OCI-LY1 (cell line): ENCODE measurements at regions not wholly inside any gene's neighbourhood (a gene's known extent, or its start where the extent isn't known, plus 50 kb on each side); places are given as distances from the start of the nearest gene placed in this dataset.

ENCODE experiments used
- H2AFZ ChIP-seq: fragments of 200-600 bp; sonication (generic), shearing (Covaris generic); 2 replicates; pipeline ENCODE4 v1.6.0; 2014; ENCODE audit warnings: antibody characterized with exemption, mild to moderate bottlenecking, low read length
- H3F3A ChIP-seq: fragments of 200-600 bp; sonication (generic), shearing (Covaris generic); 2 replicates; pipeline ENCODE4 v1.6.0; 2014; ENCODE audit warnings: mild to moderate bottlenecking, antibody characterized with exemption, low read length, moderate library complexity; ENCODE audit not compliant: insufficient read depth
- H3K27ac ChIP-seq: fragments of 200-600 bp; sonication (generic); 2 replicates; pipeline ENCODE4 v1.5.1; 2014; ENCODE audit warnings: low read length, mixed run types, mild to moderate bottlenecking, low read depth; ENCODE audit not compliant: poor library complexity, severe bottlenecking
- H3K27me3 ChIP-seq: fragments of 200-600 bp; sonication (generic); 2 replicates; pipeline ENCODE4 v1.6.0; 2014; ENCODE audit warnings: antibody characterized with exemption, mild to moderate bottlenecking, low read length, moderate library complexity; ENCODE audit not compliant: insufficient read depth
- H3K36me3 ChIP-seq: fragments of 200-600 bp; sonication (generic); 2 replicates; pipeline ENCODE4 v1.6.1; 2014; ENCODE audit warnings: mild to moderate bottlenecking, antibody characterized with exemption, low read length, moderate library complexity, mixed read lengths; ENCODE audit not compliant: insufficient read depth
- H3K4me1 ChIP-seq: fragments of 200-600 bp; sonication (generic); 2 replicates; pipeline ENCODE4 v1.5.1; 2014; ENCODE audit warnings: mild to moderate bottlenecking, low read length, moderate library complexity; ENCODE audit not compliant: insufficient read depth, severe bottlenecking
- H3K4me2 ChIP-seq: fragments of 200-600 bp; sonication (generic), shearing (Covaris generic); 2 replicates; pipeline ENCODE4 v1.6.1; 2014; ENCODE audit warnings: low read length
- H3K4me3 ChIP-seq: fragments of 200-600 bp; sonication (generic); 2 replicates; pipeline ENCODE4 v1.5.1; 2014; ENCODE audit warnings: low read length, low read depth, mild to moderate bottlenecking, mixed read lengths; ENCODE audit not compliant: poor library complexity, severe bottlenecking
- H3K79me2 ChIP-seq: fragments of 200-600 bp; shearing (Covaris generic); 2 replicates; pipeline ENCODE4 v1.6.1; 2016; ENCODE audit warnings: mixed run types, low read length, mixed read lengths; ENCODE audit not compliant: insufficient read depth
- H3K9ac ChIP-seq: fragments of 200-600 bp; sonication (generic), shearing (Covaris generic); 2 replicates; pipeline ENCODE4 v1.6.1; 2014; ENCODE audit warnings: mild to moderate bottlenecking, low read length, mixed read lengths
- H3K9me2 ChIP-seq: fragments of 200-600 bp; sonication (generic), shearing (Covaris generic); 2 replicates; pipeline ENCODE4 v1.6.1; 2014; ENCODE audit warnings: low read depth, mild to moderate bottlenecking, low read length, mixed read lengths
- H3K9me3 ChIP-seq: fragments of 200-600 bp; shearing (Covaris generic); 2 replicates; pipeline ENCODE4 v1.6.1; 2014; ENCODE audit warnings: low read length, mixed read lengths
- H4K20me1 ChIP-seq: fragments of 200-600 bp; sonication (generic), shearing (Covaris generic); 2 replicates; pipeline ENCODE4 v1.6.0; 2016; ENCODE audit warnings: mild to moderate bottlenecking, low read length; ENCODE audit not compliant: insufficient read depth
- EZH2 ChIP-seq: fragments of 200-600 bp; sonication (generic), shearing (Covaris generic); IDR thresholded peaks from 2 replicates; pipeline ENCODE4 v1.8.0; 2017; ENCODE audit warnings: borderline replicate concordance, mixed run types, mild to moderate bottlenecking, antibody characterized with exemption, low read length, moderate library complexity, mixed read lengths
- TF ChIP-seq, protein P1 (sequence below): fragments of 200-600 bp; sonication (generic), shearing (Covaris generic); IDR thresholded peaks from 2 replicates; pipeline ENCODE4 v1.5.1; 2017; ENCODE audit warnings: mild to moderate bottlenecking, antibody characterized with exemption, low read length, moderate library complexity, mixed read lengths

DNA sequence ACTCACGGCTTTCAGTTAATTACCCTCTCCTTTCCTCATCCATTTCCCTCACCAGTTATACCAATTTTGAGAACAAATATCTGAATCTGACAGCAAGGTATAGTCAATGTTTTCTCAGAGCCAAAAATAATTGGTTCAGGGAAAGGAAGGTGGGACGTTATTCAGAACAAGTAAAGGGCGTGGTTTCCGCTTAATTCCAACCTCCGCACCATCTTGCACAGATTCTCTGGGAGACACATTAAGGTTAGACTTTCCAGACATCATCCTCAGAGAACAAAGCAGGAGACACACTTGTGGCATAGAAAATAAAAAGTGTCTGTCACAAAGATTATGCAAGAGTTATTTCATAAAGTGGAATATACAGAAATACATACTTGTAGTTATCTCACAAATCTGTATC lies 441.2 kb downstream of the IRX1 start:
- H3K9me2 ChIP-seq = no peaks in the 10 kb centered on the region
- no peak overlapping the region for H3K4me3 ChIP-seq
- no peaks in the 10 kb centered on the region for H3K36me3 ChIP-seq
- no peak overlapping the region for H3K27ac ChIP-seq
- H3K9ac ChIP-seq = no peak overlapping the region
- H3K9me3 ChIP-seq = no peaks in the 10 kb centered on the region
- H3K27me3 ChIP-seq = no peaks in the 10 kb centered on the region
- no peaks in the 10 kb centered on the region for H3F3A ChIP-seq
- no peak overlapping the region for H2AFZ ChIP-seq
- no peak overlapping the region for H3K4me2 ChIP-seq
- H3K79me2 ChIP-seq = no peaks in the 10 kb centered on the region
- H4K20me1 ChIP-seq = no peaks in the 10 kb centered on the region
- H3K4me1 ChIP-seq = no peaks in the 10 kb centered on the region
- TF ChIP-seq, protein P1, sequence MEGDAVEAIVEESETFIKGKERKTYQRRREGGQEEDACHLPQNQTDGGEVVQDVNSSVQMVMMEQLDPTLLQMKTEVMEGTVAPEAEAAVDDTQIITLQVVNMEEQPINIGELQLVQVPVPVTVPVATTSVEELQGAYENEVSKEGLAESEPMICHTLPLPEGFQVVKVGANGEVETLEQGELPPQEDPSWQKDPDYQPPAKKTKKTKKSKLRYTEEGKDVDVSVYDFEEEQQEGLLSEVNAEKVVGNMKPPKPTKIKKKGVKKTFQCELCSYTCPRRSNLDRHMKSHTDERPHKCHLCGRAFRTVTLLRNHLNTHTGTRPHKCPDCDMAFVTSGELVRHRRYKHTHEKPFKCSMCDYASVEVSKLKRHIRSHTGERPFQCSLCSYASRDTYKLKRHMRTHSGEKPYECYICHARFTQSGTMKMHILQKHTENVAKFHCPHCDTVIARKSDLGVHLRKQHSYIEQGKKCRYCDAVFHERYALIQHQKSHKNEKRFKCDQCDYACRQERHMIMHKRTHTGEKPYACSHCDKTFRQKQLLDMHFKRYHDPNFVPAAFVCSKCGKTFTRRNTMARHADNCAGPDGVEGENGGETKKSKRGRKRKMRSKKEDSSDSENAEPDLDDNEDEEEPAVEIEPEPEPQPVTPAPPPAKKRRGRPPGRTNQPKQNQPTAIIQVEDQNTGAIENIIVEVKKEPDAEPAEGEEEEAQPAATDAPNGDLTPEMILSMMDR = no peak
- TF ChIP-seq EZH2 = no peak

- Histone ChIP-seq H3K4me2 (no peak overlapping the region), H3F3A (no peaks in the 10 kb centered on the region), H3K9me2 (no peaks in the 10 kb centered on the region), H3K27ac (no peak overlapping the region), H3K4me1 (no peaks in the 10 kb centered on the region), H2AFZ (no peak overlapping the region), H3K9me3 (no peaks in the 10 kb centered on the region), H3K4me3 (no peak overlapping the region), H4K20me1 (no peaks in the 10 kb centered on the region), H3K79me2 (no peaks in the 10 kb centered on the region), H3K27me3 (no peaks in the 10 kb centered on the region), H3K36me3 (no peaks in the 10 kb centered on the region), H3K9ac (no peak overlapping the region)
- TF ChIP-seq, protein P1 = no peak
- TF ChIP-seq EZH2 = no peak
Observed at GRCh38 chr5:4038994-4039393, 443.4 kb downstream of the IRX1 start.

- H3K27ac ChIP-seq = no peak overlapping the region
- no peaks in the 10 kb centered on the region for H3K27me3 ChIP-seq
- H2AFZ ChIP-seq = no peak overlapping the region
- H3K9ac ChIP-seq = no peak overlapping the region
- no peaks in the 10 kb centered on the region for H3F3A ChIP-seq
- H4K20me1 ChIP-seq = no peaks in the 10 kb centered on the region
- H3K36me3 ChIP-seq = no peaks in the 10 kb centered on the region
- no peaks in the 10 kb centered on the region for H3K79me2 ChIP-seq
- no peaks in the 10 kb centered on the region for H3K4me1 ChIP-seq
- H3K4me3 ChIP-seq = no peak overlapping the region
- H3K9me2 ChIP-seq = no peaks in the 10 kb centered on the region
- no peak for TF ChIP-seq EZH2
- TF ChIP-seq, protein P1 = no peak
- no peak overlapping the region for H3K4me2 ChIP-seq
- H3K9me3 ChIP-seq = no peaks in the 10 kb centered on the region
Observed at GRCh38 chr5:4042311-4042710, 446.7 kb downstream of the IRX1 start.
